NCI-H2196 (cell line): ENCODE measurements at regions not wholly inside any gene's neighbourhood (a gene's known extent, or its start where the extent isn't known, plus 50 kb on each side); places are given as distances from the start of the nearest gene placed in this dataset.
"Not testable (repeated sequence)": the region's sequence is repeated elsewhere in the genome, so short reads cannot be mapped to it uniquely, and the experiment has no call there.

Experiments
- DNase-seq: peaks from one replicate; lab custom pipeline; 2025; ENCODE audit not compliant: unreplicated experiment; lab: John Stamatoyannopoulos, UW

DNA sequence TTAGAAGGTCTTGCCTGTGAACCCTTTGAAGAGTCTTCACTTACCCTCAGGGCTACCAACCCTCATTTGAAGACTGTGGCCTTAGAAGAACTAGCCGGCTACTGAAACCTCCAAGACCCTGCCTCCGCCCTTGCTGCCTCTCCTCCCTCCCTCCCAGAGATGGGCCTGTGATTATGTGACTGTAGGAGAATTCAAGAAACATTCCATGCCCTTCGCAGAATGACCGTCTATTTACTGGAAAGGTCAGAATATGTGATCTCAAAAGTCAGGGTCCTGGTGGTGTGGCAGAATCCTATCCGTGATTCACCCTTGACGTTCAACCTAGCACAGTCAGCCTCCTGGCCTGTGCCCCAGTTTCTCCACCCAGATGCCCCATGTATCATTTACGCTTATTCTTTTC lies 109.6 kb downstream of the CTNND1 start:
- no peak for DNase-seq

DNA sequence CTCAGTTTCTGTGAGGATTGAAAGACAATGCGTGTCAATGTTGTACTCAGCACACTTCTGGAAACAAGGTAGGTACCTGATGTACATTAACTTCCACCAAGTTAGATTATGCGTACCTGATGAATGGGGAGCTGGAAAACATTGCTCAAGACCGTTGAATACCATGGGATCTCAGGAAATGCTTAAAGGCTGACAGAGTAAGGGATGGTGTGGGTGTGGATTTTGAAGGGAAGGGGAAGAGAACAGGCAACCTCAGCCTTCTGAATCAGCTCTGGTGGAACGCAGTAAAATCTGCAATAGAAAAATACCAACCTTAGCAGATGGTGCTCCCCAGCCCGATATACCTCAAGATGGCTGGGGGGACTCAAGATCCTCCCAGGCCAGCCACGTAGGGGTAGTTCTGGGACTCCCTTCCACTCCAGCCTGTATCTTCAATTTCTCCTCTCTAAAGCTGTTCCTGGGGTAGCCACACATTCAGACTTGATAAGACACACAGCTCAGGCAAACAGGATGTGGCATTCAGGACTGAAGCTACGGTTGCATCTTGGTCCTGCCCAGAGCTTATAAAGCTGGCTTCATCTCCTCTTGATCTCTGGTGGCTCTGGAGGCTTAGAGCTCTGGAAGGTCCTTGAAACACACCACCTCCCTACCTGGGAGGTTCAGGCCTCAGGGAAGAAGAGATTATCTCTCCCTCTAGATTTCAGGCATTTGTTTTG lies 111.8 kb downstream of the CTNND1 start:
- no peak for DNase-seq

DNA sequence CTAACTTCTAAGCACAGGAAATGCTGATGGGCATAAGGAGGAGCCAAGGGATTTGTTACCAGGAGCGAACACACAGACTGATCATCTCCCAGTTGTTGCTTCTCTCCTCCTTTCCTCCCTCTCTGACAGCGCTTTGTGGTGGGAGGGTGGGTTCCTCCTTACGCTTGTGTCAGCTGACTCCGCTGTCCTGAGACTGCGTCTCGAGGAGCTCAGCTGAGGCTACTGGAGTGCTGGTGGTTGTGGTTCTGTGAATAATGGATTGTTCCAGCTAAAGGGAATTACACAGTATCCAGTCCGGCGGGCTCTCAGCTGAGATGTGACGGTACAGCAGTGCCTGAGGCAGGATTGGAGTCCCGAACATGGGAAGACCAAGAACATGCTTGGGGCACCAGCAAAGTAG lies 113.4 kb downstream of the CTNND1 start:
- DNase-seq: no peak

DNA sequence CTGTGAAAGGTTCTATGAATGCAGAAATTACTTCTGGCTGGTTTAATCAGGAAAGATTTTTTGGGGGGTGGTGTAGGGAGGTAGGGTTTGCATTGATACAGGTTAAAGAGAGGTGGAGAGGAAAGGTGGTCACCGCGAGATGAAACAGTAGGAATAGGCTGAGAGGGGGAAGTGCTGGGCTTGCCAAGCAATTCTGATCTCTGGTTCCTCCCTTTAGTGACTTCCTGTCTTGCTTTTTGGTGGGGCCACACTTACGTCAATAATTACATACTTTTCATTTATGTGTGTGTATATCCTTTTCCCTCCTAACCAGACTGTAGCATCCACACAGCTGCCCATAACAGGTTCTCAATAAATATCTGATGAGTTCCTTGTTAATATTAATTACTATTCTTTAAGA lies 120.0 kb downstream of the CTNND1 start:
- DNase-seq: no peak

DNA sequence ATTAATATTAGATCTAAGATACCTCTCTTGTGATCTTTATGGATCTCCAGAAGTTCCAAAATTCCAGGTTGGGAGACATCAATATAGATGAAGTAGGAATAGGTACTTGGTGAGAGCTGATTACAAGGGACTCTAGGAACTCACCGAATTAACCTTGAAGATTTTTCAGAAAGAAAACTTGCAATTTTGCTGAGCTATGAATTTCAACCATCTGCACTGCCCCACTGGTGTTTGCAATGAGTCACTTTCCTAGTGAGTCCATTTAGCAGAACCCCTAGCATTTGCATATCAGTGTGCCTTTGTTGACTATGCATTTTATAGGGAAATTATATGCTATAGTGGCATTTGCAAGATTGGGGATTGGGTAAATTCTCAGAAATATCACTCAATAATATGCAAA lies 122.0 kb downstream of the CTNND1 start:
- DNase-seq: no peak

DNA sequence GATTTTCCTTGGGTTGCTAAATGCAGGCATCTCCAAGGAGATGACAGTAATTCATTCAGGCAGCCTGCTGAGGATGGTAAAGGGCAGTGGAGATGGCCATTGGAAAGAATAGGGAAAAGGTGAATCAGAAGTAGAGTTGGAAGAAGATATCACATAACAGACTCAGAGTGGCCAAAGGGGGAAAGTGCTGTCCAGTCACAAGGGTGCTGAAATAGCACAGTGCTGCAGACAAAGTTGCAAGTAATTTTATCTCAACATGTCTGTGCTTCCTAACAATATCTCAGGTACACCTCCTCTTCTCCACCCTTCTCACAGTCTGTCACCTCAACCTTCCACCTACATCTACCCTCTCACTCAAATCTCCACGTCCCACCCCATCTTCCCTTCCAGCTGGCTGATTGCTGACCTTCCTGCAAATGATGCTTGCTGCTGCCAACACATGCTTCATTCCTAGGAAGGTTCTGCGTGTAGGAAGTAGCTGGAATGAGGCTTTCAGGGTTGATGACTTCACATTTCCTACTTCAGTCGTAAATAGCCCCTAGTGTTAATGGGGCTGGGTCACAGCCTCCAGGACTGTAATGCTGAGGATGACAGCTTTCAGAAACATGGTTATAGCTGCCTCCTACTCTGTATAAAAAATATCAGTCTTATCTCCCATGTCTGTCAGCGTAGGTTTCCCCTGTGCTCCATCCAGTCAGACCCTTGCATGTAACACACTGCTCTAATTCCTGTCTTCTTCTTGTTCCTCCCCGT lies 123.9 kb downstream of the CTNND1 start:
- DNase-seq: no peak

DNA sequence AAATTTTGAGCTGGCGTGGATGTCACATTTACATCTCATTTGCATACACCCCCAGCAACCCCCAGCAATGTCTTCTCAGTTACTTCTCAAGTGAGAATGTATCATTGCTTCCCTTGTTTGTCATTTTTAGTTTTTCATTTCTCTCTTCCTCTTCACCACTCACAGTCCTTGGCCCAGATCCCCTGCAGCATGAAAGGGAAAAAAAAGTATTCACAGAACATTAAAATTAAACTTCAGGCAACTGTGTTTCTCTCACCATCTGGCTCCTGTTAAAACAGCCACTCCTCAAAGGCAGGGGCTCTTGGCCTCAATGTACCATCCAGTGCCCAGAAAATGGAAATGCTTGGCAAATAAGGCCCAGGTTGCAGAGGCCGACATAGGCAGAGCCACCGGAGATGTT lies 126.8 kb downstream of the CTNND1 start:
- no peak for DNase-seq

DNA sequence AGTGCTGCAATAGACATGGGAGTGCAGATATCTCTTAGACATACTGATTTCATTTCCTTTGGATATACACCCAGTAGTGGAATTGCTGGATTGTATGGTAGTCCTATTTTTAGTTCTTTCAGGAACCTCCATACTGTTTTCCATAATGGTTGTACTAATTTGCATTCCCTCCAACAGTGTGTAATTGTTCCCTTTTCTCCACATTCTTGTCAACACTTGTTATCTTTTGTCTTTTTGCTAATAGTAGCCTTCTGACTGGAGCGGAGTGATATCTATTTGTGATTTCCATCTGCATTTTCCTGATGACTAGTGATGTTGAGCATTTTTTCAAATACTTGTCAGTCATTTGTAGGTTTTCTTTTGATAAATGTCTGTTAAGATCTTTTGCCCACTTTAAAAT lies 128.9 kb downstream of the CTNND1 start:
- no peak for DNase-seq

DNA sequence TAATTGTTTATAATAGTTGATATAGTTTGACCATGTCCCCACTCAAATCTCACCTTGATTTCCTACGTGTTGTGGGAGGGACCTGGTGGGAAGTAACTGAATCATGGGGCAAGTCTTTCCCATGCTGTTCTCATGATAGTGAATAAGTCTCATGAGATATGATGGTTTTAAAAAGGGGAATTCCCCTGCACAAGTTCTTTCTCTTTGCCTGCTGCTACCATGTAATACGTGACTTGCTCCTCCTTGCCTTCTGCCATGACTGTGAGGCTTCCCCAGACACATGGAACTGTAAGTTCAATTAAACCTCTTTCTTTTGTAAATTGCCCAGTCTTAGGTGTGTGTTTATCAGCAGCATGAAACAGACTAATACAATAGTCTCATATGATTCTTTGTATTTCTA lies 130.5 kb upstream of the OR9Q1 start:
- DNase-seq: not testable (repeated sequence)

DNA sequence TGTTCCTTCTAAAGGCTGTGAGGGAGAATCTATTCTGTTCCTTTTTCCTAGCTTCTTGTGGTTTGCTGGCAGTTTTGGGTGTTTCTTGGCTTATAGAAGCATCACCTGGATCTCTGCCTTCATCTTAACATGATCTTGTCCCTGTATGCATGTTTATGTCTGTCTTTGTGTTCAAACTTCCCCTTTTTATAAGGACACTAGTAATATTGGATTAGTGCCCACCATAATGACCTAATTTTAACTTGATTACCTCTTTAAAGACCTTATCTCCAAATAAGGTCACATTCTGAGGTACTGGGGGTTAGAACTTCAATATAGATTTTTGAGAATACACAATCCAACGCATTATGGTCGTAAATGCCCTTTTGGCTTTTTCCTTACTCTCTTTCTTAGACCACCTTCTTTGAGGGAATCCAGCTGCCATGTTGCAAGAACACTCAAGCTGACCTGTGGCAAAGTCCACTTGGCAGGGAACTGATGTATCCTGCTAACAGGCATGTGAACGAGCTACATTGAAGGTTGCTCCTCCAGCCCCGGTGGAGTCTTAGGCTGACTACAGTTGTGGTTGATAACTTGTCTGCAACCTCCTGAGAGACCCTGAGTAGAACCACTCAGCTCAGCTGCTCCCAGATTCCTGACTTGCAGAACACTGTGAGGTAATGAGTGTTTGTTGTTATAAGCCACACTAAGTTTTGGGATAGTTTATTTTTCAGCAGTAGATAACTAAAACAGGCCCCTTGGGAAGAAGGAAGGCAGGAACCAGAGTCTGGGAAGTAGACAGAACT lies 127.1 kb upstream of the OR9Q1 start:
- no peak for DNase-seq

DNA sequence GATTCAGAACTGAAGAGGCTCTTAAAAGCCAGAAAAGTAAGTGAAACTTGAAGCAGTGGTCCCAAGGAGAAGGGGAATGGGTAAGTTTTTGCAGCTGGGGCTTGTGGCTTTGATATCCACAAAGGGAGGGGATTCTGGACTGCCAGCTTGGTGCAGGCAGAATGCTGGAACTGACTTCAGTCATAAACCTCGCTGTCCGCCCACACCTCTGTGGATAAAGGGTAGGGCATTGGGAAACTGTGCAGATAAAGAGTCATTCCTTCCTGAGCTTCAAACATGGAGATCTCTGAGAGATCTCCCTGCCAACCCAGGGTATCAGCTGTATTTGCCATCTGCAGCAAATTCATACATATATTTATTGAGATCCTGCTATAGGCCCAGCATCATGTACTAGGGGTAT lies 124.3 kb upstream of the OR9Q1 start:
- DNase-seq: no peak

DNA sequence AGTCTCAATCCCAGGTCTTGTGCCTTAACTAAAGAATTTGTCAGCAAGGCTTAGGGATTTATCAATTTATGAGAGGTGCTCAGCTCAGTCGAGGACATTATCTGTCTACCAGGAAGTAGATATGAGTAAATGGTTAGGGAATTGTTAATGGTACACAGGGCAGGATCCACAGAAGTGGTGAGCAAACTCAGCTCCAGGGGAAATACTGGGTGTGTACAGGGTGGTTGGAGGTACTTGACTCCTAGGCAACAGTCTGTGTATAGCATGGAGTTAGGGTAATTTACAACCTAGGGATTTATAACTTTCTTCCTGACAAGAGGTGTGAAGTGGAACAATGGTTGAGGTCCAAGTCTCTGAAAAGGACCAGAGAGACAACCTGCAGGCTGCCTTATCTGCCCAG lies 123.4 kb upstream of the OR9Q1 start:
- no peak for DNase-seq

DNA sequence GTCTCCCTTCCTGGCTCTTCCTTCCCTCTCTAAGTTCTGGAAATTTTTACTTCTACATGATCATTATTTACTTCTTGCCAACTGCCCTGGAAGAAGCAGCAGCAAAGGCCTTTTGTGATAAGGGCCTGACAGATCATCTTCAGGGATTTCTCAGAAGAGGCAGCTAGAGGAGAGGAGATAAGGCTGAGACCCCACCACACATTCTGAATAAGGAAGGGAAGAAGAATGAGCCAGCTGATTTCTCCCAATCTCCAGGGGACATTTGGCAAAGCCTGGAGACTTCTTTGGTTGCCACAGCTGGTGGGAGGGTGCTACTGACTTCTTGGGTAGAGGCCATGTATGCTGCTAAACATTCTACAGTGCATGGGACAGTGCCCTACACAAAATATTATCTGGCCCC lies 122.4 kb upstream of the OR9Q1 start:
- DNase-seq: no peak

DNA sequence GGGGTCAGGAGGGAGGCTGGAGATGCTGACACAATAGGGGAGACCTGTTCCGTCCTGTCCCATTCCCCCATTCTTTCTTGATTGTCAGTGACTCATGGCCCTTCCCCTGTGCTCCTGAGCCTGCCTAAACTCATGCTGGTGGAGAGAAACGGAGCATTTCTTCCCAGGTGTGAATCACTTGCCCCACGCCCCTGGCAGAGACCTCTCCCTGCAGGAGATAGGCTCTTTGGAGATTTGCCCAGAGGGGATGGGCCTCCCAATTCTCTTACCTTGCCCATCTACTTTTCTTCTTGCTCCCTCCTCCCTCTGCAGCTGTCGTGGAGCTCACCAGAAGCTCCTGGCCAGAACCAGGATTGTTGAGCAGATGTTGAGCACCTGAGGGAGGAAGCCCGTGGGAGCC lies 121.9 kb upstream of the OR9Q1 start:
- no peak for DNase-seq

DNA sequence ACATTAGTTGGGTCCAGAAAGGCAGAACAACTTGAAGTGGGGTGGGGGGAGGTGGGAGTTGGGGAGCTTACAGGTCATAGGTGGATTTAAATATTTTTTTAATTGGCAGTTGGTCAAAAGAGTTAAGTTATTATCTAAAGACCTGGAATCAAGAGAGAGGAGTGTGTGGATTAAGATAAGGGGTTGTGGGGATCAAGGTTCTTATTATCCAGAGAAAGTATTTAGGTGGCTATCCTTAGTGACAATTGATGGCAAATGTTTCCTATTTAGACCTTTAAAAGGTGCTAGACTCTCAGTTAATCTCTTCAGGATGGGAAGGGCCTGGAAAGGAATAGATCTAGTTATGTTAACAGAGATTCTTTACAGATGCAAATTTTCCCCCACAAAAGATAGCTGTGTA lies 120.7 kb upstream of the OR9Q1 start:
- no peak for DNase-seq

DNA sequence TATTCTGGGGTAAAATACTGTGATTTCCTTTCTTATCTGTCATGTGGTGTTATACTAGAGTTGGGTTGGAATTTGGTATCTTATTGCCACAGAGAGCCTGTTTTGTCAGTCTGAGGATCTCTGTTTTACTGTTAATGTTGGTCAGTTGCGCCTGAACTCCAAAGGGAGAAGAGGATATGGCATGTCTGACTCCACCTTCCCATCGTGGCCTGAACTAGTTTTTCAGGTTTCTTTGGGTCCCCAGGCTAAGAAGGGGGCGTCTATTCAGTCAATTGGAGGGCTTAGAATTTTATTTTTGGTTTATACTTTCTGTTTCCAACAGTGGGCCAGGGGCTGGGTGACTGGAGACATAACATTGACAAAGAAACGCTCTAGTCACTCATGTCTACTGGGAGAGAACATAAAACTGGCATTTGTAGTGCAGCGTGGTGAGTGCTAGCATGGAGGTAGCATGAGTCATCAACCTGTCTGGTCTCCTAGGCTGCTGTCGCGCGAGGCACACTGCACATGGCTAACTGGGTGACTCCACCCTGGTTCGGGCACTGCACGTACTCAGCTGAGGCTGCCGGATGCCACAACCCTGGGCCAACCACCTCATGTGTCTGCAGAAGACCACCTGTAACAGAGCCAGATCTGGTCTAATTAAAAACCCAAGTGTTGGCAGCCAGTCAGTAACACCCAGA lies 120.1 kb upstream of the OR9Q1 start:
- peak; percentile 18 for DNase-seq

DNA sequence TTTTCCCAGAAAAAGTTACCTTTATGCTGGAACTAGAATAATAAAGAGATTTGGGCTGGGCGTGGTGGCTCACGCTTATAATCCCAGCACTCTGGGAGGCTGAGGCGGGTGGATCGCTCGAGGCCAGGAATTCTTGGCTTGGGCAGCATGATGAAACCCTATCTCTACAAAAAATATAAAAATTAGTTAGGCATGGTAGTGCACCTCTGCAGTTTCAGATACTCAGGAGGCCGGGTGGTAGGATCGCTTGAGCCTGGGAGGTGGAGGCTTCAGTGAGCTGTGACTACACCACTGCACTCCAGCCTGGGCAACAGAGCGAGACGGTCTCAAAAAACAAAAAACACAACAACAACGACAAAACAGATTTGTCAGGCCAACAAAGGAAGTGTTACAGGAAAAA lies 119.3 kb upstream of the OR9Q1 start:
- DNase-seq: no peak

DNA sequence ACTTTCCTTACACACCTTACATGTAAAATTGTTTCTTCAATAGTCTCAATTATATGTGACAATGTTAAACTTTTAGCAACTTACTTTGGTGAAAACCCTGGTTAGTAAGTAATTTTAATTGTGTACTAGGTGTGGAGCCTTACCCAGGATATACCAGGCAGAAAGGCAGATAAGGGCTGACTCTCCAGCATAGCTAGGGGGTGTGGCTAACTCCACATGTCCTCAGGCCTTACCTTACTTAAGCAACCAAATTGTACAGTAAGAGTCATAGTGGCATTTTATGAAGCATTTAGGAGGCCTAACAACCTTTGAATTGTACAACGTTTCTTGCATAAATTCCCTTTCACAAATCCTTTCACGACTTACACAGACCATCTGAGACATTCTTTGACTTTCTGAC lies 118.2 kb upstream of the OR9Q1 start:
- no peak for DNase-seq

DNA sequence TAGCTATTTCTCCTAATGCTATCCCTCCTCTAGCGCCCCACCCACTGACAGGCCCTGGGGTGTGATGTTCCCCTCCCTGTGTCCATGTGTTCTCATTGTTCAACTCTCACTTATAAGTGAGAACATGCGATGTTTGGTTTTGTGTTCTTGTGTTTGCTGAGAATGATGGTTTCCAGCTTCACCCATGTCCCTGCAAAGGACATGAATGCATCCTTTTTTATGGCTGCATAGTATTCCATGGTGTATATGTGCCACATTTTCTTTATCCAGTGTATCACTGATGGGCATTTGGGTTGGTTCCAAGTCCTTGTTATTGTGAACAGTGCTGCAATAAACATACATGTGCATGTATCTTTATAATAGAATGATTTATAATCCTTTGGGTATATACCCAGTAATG lies 115.3 kb upstream of the OR9Q1 start:
- not testable (repeated sequence) for DNase-seq

DNA sequence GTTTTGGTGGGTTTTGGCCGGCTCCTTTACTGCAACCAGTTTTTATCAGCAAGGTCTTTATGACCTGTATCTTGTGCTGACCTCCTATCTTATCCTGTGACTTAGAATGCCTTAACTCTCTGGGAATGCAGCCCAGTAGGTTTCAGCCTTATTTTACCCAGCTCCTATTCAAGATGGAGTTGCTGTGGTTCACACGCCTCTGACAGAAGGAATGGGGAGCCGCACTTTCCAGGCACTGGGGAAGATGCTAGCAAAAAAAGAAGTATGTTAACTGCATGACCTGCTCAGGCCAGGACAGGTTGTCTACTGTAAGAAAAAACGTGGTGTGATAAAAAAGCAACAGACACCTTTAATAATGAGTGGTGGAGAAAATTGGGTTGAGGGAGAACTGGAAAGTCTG lies 112.2 kb upstream of the OR9Q1 start:
- not testable (repeated sequence) for DNase-seq
